Body of pancreas (tissue), 4 donors: ENCODE measurements at regions not wholly inside any gene's neighbourhood (a gene's known extent, or its start where the extent isn't known, plus 50 kb on each side); places are given as distances from the start of the nearest gene placed in this dataset.
A peak's percentile ranks its signal among the peaks of the same experiment; 100 is the strongest.

Source experiments
- ATAC-seq: fragments of 150-250 bp; one replicate; pipeline ENCODE4 v1.9.1; 2016
- DNase-seq, 4 donors: peaks; one replicate each; pipeline ENCODE4 v3.0.0-alpha.2; 2019
- H3K27ac ChIP-seq, 4 donors: fragments of 200-600 bp; sonication (generic); 1 replicate in 3 of 4; 2 replicates in 1 of 4; pipeline versions ENCODE4 v1.5.1 to v1.6.1; 2016 to 2019; ENCODE audit warnings: mild to moderate bottlenecking in 1 of 4, mixed read lengths in 1 of 4, moderate library complexity in 1 of 4
- H3K27me3 ChIP-seq, 2 donors: fragments of 200-600 bp; sonication (generic); one replicate each; pipeline ENCODE4 v1.6.0; 2016; ENCODE audit warnings: mild to moderate bottlenecking in 1 of 2
- H3K36me3 ChIP-seq, 2 donors: fragments of 200-600 bp; sonication (generic); replicated peaks in 1 of 2; 2 replicates each; pipeline ENCODE4 v1.5.1; 2016; ENCODE audit warnings: low read depth in 2 of 2; ENCODE audit not compliant: insufficient read depth in 1 of 2
- H3K4me1 ChIP-seq: fragments of 200-600 bp; sonication (generic); one replicate; pipeline ENCODE4 v1.6.0; 2016
- H3K4me3 ChIP-seq, 2 donors: fragments of 200-600 bp; sonication (generic); 1 replicate in 1 of 2; 2 replicates in 1 of 2; pipeline ENCODE4 v1.5.1; 2016 to 2019
- H3K9me3 ChIP-seq, 3 donors: fragments of 200-600 bp; sonication (generic); 1 replicate in 2 of 3; 2 replicates in 1 of 3; pipeline ENCODE4 v1.5.1; 2016
- CTCF ChIP-seq, 7 experiments: fragments of 450-650 bp in 4 of 7; fragments of 200-600 bp in 3 of 7; sonication (generic) in 3 of 7; IDR thresholded peaks; one replicate each; pipeline ENCODE4 v1.5.1; 2016 to 2019; ENCODE audit warnings: antibody characterized with exemption in 7 of 7
- POLR2A ChIP-seq, 3 donors: fragments of 450-650 bp; IDR thresholded peaks; one replicate each; pipeline ENCODE4 v1.6.1; 2016; ENCODE audit warnings: antibody characterized with exemption in 3 of 3, mild to moderate bottlenecking in 2 of 3
- WGBS, 2 donors: methylation state at CpG; one replicate each; pipeline ENCODE4 v1.1.5; 2017; 5-methylcytosine and 5-hydroxymethylcytosine counted together
- intact Hi-C: fragments of 100-400 bp; cut with DNase I; formaldehyde crosslinking; loops from one replicate; pipeline ENCODE4 v1.15.1; 2023

DNA sequence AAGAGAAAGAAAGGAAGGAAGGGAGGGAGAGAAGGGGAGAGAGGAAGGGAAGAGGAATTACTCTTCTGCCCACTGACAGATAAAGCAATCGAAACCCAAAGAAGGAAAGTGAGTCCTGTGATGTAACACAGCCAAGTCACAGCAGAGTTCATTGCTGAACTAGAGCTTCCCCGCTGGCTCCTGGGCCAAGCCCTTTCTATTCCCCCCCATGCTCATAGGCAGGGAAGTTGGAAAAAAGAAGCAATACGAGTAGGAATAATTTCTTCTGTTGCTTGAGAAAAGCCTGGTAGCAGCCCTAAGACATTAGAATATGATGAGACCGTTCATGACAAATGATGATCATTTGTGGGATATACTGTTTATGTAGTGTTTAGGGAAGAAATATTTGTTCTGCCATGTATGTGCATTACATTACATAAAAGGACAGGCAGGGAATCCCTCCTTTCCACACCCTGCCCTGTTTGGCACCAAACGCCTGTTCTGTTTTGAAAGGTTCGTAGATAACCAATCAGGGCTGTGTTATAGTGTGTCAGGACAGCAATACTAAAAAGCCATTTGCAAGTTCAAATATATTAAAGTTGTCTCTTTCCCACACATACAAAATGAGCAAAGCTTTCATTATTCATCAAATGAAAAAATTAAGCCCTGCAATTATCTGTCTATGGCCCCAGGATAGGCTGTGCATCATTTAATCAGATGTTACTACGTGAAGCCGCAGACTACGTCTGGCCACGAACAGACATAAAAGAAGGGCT is 111.0 kb upstream of the TRPM1 start:
- no peak overlapping the region for H3K4me3 ChIP-seq
- no peaks in the 10 kb centered on the region for H3K27me3 ChIP-seq
- TF ChIP-seq POLR2A (IDR thresholded peaks at IDR 0.05): no peak
- no peak for TF ChIP-seq CTCF (IDR thresholded peaks at IDR 0.05)
- H3K9me3 ChIP-seq: no peaks in the 10 kb centered on the region
- H3K4me1 ChIP-seq: peaks cover 18% of the 10 kb centered on the region
- intact Hi-C loops: loop anchor here (5.0 kb wide), 1 partner anchor 275 kb away; no protein-coding TSS in a partner anchor
- no peak overlapping the region for H3K27ac ChIP-seq
- peak in 1 of 4 donors; percentile 27 for DNase-seq
- WGBS, 2 donors: 76 to 87% methylated on average over 10 of the region's 10 CpGs
- H3K36me3 ChIP-seq: no peaks in the 10 kb centered on the region
- ATAC-seq: no peak

GRCh38 chr15:31214158-31214863 is 112.3 kb upstream of the KLF13 start:
- no peak overlapping the region for H3K4me3 ChIP-seq
- no peaks in the 10 kb centered on the region for H3K27me3 ChIP-seq
- intact Hi-C loops: loop anchor here (5.0 kb wide), 1 partner anchor 273 kb away; no protein-coding TSS in a partner anchor
- no peaks in the 10 kb centered on the region for H3K36me3 ChIP-seq
- no peak for ATAC-seq
- DNase-seq: no peak
- peaks cover 18% of the 10 kb centered on the region for H3K4me1 ChIP-seq
- peak overlapping the region in 1 of 4 donors; percentile 91 for H3K27ac ChIP-seq
- WGBS, 2 donors: 57 to 70% methylated on average over 7 to 8 of the region's 8 CpGs
- H3K9me3 ChIP-seq: no peaks in the 10 kb centered on the region
- TF ChIP-seq POLR2A (IDR thresholded peaks at IDR 0.05) (no peak), CTCF (IDR thresholded peaks at IDR 0.05) (no peak)

GRCh38 chr15:31214864-31215489 is 111.7 kb upstream of the KLF13 start:
- peaks cover 18% of the 10 kb centered on the region for H3K4me1 ChIP-seq

More at GRCh38 chr15:31214864-31215489, 111.7 kb upstream of the KLF13 start:
- WGBS, 2 donors: 25 to 42% methylated on average over 7 to 15 of the region's 18 CpGs
- H3K27ac ChIP-seq: peak overlapping the region; percentile 74 to 91 (median 84)
- peak; percentile 29 for ATAC-seq
- H3K4me3 ChIP-seq: no peak overlapping the region
- TF ChIP-seq CTCF (IDR thresholded peaks at IDR 0.05) (no peak), POLR2A (IDR thresholded peaks at IDR 0.05) (no peak)
- DNase-seq: peak; percentile 25 to 63 (median 45)
- intact Hi-C loops: loop anchor here (5.0 kb wide), 1 partner anchor 272 kb away; no protein-coding TSS in a partner anchor
- H3K36me3 ChIP-seq: no peaks in the 10 kb centered on the region
- H3K27me3 ChIP-seq: no peaks in the 10 kb centered on the region
- no peaks in the 10 kb centered on the region for H3K9me3 ChIP-seq
